Stimulated activated CD8-positive, alpha-beta memory T cell treated with anti-CD3 and anti-CD28 coated beads, Interleukin-7, amount 100 ng/mL, for 48 hours (primary cell): ENCODE measurements at regions not wholly inside any gene's neighbourhood (a gene's known extent, or its start where the extent isn't known, plus 50 kb on each side); places are given as distances from the start of the nearest gene placed in this dataset.

Source experiments
- DNase-seq, 2 donors: peaks; one replicate each; pipeline ENCODE4 v3.0.0-alpha.2; 2020; ENCODE audit warnings: low read depth in 1 of 2; ENCODE audit errors: extremely low read depth in 1 of 2

DNA sequence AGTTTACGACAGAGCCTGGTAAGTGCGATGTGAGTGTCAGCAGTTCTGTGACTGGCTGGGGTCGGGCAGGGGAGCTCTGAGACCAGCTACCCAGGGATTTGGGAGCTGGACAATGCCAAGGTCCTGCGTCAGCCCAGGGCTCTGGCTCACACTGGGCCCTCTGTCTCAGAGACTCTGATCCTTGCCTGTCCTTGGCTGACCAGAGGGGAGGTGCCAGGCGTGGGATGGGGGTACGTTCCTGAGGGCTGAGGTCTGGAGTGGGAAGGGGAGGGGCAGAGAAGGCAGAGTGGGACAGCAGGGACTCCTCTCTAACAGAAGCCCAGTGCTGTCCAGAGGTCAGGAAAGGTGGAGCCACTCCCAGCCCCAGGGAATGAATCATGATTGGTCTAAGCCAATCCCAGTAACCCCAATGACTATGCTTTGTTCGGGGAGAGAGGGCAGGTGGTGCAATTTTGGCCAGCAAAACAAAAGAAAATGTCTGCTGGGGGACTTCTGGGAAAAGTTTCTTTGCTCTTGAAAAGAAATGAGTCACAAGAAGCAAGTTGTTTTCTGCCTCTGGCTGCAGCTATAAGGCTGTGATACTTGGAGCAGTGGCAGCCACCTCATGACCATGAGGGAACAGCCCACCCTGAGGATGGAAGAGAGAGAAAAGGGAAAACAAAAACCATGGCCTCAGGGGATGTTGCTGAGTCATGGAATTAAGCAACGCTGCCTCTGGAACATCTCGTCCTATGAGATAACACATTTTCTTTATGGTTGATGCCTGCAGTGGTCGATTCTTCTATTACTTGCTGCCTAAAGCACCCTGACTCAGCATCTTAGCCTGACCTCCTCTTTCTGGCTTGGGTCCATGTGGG, 108.3 kb downstream of the CHST1 start:
- DNase-seq = no peak

DNA sequence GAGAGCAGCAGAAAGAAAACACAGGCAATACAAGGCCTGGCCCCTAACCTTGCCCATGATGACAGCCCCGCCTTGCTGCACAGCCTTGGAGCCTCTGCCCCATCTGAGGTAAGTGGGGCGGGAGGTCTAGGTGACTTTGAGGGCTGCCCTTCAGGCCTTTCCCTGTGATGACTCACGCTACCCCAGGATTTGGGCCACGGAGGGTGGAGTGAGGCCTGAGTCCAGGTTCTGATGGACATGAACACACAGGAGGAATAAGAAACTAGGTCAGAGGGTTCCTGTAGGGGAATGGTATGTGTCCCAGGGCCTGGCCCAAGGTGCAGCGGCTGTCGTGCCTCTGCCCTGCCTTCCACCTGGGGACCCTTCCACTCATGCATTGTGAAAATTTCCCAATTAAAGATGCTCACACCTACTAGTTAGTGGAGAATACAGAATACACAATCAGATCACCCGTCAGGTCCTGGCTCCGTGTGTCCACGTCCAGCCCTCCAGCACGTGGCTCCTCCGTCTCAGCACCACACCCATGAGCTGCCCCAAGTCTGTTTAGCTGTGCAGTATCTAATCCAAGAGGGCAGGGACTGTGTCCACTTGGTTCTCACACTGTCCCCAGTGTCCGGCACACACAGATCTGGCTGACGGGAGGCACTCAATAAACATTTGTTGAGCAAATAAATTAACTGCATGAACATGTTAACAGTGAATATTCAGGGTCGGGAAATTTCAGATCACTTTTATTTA, 111.0 kb downstream of the CHST1 start:
- no peak for DNase-seq

- no peak for DNase-seq
These were observed 112.0 kb downstream of the CHST1 start for GRCh38 chr11:45553383-45553936.

DNA sequence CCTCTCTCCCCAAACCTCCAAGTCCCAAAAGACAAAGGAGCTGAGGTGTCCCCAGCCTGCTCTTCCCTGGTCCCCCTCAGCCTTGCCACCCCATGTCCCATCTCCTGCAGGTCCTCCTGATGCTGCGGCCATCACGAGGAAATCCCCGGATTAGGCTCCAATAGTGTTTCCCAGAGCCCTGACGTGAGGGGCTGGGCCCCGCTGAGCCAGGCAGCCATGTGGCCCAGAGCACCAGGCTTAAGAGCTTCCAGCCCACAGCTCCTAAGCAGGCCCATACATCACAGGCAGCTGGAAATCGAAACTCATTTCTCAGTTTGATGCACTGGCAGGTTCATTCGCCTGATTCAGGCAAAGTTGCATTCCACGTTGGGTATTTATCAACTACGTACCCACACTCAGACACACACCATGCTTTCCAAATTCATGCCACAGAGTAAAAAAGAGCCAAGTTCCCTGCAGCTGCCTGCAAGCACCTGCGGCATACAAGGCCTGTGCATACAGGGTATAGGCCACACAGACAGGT, 114.2 kb downstream of the CHST1 start:
- DNase-seq = no peak

GRCh38 chr11:45549257-45549656, 116.2 kb downstream of the CHST1 start:
- DNase-seq = no peak

GRCh38 chr11:45546366-45546765, 119.1 kb downstream of the CHST1 start:
- no peak for DNase-seq

DNA sequence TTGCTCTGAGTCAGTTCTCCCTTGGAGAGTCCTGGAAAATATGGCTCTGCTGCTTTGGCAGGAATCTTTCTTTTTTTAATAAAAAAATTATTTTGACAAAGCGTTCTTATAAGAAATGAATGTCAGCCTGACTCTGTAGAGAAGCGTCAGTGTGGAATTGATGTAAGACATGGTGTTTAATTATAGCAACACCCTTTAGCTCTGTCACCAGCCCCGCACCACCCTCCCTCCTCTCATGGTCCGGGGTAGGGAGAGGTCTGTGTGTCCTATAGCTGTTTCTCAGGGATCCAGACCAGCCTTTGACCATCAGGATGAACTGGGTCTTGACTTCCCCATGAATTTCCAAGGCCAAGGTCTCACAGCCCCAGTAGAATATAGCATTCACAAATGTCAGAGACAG, 120.6 kb downstream of the CHST1 start:
- DNase-seq = no peak

- DNase-seq = no peak
These were observed 121.5 kb downstream of the CHST1 start for GRCh38 chr11:45543808-45544422.

DNA sequence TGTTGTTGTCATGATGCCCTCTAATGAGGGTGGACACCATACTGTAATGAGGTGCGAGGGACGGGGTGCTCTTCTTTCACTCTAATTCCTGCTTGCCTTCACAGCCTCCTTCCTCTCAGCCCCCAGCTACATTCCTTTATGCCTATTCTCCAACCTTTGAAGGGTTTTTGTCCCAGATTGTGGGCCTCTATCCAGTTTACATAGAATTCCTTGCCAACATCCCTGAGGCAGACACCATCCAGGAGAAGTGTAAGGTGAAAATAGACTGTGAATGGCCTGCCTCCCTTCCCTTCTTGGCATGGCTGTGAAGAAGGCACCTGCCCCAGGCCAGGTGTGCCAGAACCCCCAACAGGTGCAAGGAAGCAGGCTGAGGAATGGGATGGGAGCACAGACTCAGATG, 122.3 kb downstream of the CHST1 start:
- no peak for DNase-seq

GRCh38 chr11:45541693-45542434, 123.6 kb downstream of the CHST1 start:
- DNase-seq = no peak

- no peak for DNase-seq
These were observed 126.5 kb downstream of the CHST1 start for GRCh38 chr11:45538939-45539338.

DNA sequence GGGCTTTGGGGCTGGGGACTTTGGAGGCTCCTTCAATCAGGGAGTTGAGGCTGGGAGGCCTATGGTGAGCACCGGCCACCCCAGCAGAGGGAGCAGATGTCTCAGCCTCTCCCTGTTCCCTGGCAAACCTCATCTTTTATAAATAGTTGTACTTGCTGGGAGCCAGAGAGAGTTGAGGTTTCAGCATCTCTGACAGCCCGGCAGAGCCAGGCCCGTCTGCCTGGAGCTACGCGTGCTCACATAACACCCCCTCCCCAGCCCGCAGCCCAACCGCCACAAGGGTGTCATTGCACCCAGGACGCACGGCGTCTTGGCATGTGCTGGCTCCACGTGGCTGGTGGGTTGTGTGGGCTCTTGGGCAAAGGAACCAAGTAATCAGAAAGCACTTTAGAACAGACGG, 127.1 kb downstream of the CHST1 start:
- no peak for DNase-seq

DNA sequence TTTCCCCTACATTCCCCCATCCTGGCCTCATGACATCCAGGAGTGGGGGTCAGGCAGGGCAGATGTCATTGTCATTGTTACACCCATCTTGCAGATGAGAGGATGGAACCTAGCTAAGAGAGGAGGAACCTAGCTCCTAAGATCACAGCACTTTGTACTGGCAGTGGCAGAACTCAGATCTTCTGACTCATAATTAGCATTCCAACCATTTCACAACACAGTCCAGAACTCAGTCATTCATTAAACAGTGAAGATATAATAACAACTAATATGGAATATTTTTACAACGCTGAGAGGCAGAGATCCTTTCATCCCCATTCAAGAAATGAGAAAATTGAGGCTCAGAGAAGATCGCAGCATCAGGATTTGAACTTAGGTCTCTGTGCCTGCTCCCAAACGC, 127.8 kb downstream of the CHST1 start:
- no peak for DNase-seq

GRCh38 chr11:45535033-45535432, 130.4 kb downstream of the CHST1 start:
- DNase-seq = no peak

- no peak for DNase-seq
These were observed 131.3 kb downstream of the CHST1 start for GRCh38 chr11:45534132-45534531.

- DNase-seq = no peak
These were observed 132.9 kb downstream of the CHST1 start for GRCh38 chr11:45532546-45532945.

DNA sequence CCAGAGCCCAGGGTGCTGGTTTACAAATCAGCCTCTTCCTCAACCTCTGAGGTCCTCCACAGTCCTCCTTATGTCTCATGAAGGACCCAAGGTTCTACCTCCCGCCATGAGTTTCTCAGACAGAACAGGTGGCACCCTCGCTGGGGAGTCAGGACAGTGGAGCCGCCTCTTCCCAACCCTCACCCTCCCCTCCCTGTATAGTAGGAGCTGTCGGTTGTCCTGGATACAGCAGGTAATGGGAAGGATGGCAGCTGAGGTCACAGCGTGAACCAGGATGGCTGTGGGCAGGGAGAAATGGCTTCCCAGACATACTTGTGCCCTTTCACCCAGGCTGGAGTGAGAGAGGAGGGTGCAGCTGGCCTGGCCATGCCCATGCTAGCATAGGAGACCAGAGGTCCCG, 134.6 kb downstream of the CHST1 start:
- no peak for DNase-seq

DNA sequence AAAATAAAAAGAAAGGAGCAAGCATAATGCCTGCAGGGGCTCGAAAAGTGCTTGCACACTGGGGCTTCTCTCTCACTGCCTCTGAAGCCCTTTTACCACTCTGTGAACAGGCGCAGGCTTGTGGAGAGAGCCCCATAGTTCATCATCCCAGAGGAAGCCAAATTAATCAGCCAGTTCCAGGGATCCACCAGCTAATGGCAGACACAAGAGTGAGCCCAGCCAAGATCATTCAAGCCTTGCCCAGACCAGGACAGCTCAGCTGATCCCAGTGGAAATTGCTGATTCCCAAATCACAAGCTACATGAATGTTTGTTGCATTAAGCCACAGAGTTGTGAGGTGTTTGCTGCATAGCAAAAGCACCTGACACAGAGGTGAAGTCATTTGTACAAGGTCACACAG, 135.3 kb downstream of the CHST1 start:
- no peak for DNase-seq

- DNase-seq = no peak
These were observed 137.0 kb downstream of the CHST1 start for GRCh38 chr11:45528435-45528834.

DNA sequence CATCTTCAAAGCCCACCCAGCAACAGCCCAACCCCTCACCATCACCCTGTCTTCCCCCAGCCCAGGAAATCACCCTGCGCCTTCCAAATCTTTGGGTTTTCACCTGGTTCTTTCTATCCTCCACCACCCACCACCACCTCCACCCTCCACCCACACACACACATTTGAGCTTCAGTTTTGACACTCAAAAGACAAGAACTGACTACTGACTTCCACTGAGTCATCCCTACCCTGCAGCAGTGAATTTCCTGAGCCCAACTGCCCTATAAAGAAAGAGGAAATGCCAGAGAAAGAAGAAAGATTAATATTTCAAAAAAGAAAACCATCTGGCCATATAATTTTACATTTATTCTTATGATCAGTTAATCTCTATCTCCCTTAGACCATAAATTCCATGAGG, 137.5 kb downstream of the CHST1 start:
- DNase-seq = peak in 1 of 2 donors; percentile 3

DNA sequence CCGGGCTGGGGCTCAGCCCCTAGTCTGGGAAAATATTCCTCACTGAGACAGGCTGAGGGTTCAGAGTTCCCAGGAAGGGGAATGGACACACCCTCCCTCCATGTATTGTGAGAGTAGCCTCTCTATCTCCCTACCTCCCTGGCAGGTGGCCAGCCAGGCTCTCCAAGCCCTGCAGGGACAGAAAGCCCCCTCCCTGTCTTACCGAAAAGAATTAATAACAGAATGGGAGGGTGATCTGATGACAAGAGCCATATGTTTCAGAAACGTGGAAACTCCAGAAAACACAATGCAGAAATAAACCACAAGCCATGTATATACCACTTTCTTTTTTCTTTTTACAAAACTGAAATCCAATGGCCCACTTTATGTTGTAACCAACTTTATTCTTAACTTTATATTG, 140.0 kb downstream of the CHST1 start:
- DNase-seq = no peak
